ENCODE measurements at regions not wholly inside any gene's neighbourhood (a gene's known extent, or its start where the extent isn't known, plus 50 kb on each side); places are given as distances from the start of the nearest gene placed in this dataset.

GRCh38 chr12:58372298-58372697 is 430.9 kb downstream of the ATP23 start:
- no peak overlapping the region for H3K4me3 ChIP-seq (ENCODE audit: low read depth in 1 of 3, low read length in 3 of 3)
- no peak for DNase-seq (ENCODE audit: low spot score)
- H3K27ac ChIP-seq (ENCODE audit: low read depth in 1 of 2, low read length in 2 of 2) = no peak overlapping the region
- no peaks in the 10 kb centered on the region for H3K36me3 ChIP-seq (ENCODE audit: control insufficient read depth in 4 of 4, insufficient read depth in 3 of 4, low read depth in 1 of 4, low read length in 3 of 4)
- H3K4me1 ChIP-seq (ENCODE audit: control insufficient read depth in 4 of 4, insufficient read depth in 4 of 4, low read length in 3 of 4) = no peaks in the 10 kb centered on the region
- H3K27me3 ChIP-seq (ENCODE audit: control insufficient read depth in 4 of 4, insufficient read depth in 4 of 4, low read length in 3 of 4) = no peaks in the 10 kb centered on the region
- H3K9ac ChIP-seq (ENCODE audit: low read depth in 1 of 2, low read length in 2 of 2) = no peak overlapping the region
- H3K9me3 ChIP-seq (ENCODE audit: control insufficient read depth in 4 of 4, low read length in 3 of 4) = no peaks in the 10 kb centered on the region
- WGBS = 84% methylated on average over 3 of the region's 3 CpGs
- TF ChIP-seq JUND (IDR thresholded peaks at IDR 0.05) (no peak), CTCF (IDR thresholded peaks at IDR 0.05; ENCODE audit: low read depth, low read length, missing input control) (no peak), HNF4G (IDR thresholded peaks at IDR 0.05) (no peak)

DNA sequence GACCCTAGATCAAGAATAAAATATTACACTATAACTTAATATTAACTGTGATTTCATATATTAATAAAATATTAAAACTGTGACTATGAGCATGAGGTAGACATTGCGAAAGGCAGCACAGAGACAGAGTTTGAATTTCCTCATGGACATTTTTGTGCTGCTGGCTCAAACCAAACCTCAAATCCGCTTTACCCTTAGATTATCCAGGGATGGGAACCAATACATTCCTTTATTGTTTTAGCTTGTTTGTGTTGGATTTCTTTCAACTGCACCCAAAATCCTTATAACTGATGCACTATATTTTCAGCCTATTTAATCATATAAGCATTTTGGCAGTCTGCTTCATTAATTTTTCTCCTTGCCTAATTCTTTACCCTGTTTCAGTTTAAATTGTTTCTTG is 436.7 kb downstream of the ATP23 start:
- 91% methylated on average over 2 of the region's 2 CpGs for WGBS

GRCh38 chr12:58381546-58381945 is 440.2 kb downstream of the ATP23 start:
- Histone ChIP-seq H3K4me3 (ENCODE audit: low read depth in 1 of 3, low read length in 3 of 3) (no peak overlapping the region), H3K4me1 (ENCODE audit: control insufficient read depth in 4 of 4, insufficient read depth in 4 of 4, low read length in 3 of 4) (no peaks in the 10 kb centered on the region), H3K9ac (ENCODE audit: low read depth in 1 of 2, low read length in 2 of 2) (no peak overlapping the region), H3K27me3 (ENCODE audit: control insufficient read depth in 4 of 4, insufficient read depth in 4 of 4, low read length in 3 of 4) (peaks cover 0 to 7% (median 0%) of the 10 kb centered on the region in 4 donors), H3K9me3 (ENCODE audit: control insufficient read depth in 4 of 4, low read length in 3 of 4) (no peaks in the 10 kb centered on the region), H3K36me3 (ENCODE audit: control insufficient read depth in 4 of 4, insufficient read depth in 3 of 4, low read depth in 1 of 4, low read length in 3 of 4) (no peaks in the 10 kb centered on the region), H3K27ac (ENCODE audit: low read depth in 1 of 2, low read length in 2 of 2) (no peak overlapping the region)
- 74% methylated on average over 6 of the region's 6 CpGs for WGBS
- DNase-seq (ENCODE audit: low spot score) = no peak
- TF ChIP-seq EGR1 (IDR thresholded peaks at IDR 0.05; ENCODE audit: low read depth in 2 of 2) = no peak
- no peak for TF ChIP-seq TAF1 (conservative IDR thresholded peaks at IDR 0.05)
- TF ChIP-seq ZBTB33 (IDR thresholded peaks at IDR 0.05) = no peak
- no peak for TF ChIP-seq JUND (IDR thresholded peaks at IDR 0.05)
- no peak for TF ChIP-seq NR2F2 (IDR thresholded peaks at IDR 0.05)
- TF ChIP-seq CTCF (IDR thresholded peaks at IDR 0.05; ENCODE audit: low read depth, low read length, missing input control) = no peak
- no peak for TF ChIP-seq GABPA (IDR thresholded peaks at IDR 0.05 in 1 of 2, conservative IDR thresholded peaks at IDR 0.05 in 1 of 2)
- TF ChIP-seq MAX (IDR thresholded peaks at IDR 0.05) = no peak

More for the DNA sequence above, 436.7 kb downstream of the ATP23 start:
- no peak overlapping the region for H3K4me3 ChIP-seq (ENCODE audit: low read depth in 1 of 3, low read length in 3 of 3)
- H3K9me3 ChIP-seq (ENCODE audit: control insufficient read depth in 4 of 4, low read length in 3 of 4) = no peaks in the 10 kb centered on the region
- no peak overlapping the region for H3K9ac ChIP-seq (ENCODE audit: low read depth in 1 of 2, low read length in 2 of 2)
- H3K27me3 ChIP-seq (ENCODE audit: control insufficient read depth in 4 of 4, insufficient read depth in 4 of 4, low read length in 3 of 4) = peaks cover 0 to 7% (median 0%) of the 10 kb centered on the region in 4 donors
- no peaks in the 10 kb centered on the region for H3K4me1 ChIP-seq (ENCODE audit: control insufficient read depth in 4 of 4, insufficient read depth in 4 of 4, low read length in 3 of 4)
- DNase-seq (ENCODE audit: low spot score) = no peak
- H3K27ac ChIP-seq (ENCODE audit: low read depth in 1 of 2, low read length in 2 of 2) = no peak overlapping the region
- no peaks in the 10 kb centered on the region for H3K36me3 ChIP-seq (ENCODE audit: control insufficient read depth in 4 of 4, insufficient read depth in 3 of 4, low read depth in 1 of 4, low read length in 3 of 4)
- TF ChIP-seq JUND (IDR thresholded peaks at IDR 0.05) (no peak), FOXA2 (IDR thresholded peaks at IDR 0.05) (no peak), HNF4A (conservative IDR thresholded peaks at IDR 0.05) (no peak), HNF4G (IDR thresholded peaks at IDR 0.05) (no peak), SP1 (IDR thresholded peaks at IDR 0.05) (no peak)

All from liver (tissue), 8 donors.